Neural cell (in vitro differentiated cells): ENCODE measurements at regions not wholly inside any gene's neighbourhood (a gene's known extent, or its start where the extent isn't known, plus 50 kb on each side); places are given as distances from the start of the nearest gene placed in this dataset.

Source experiments
- EP300 ChIP-seq: fragments of 450-650 bp; conservative IDR thresholded peaks from 2 replicates; pipeline ENCODE4 v1.6.1; 2014; ENCODE audit warnings: antibody characterized with exemption, mild to moderate bottlenecking, moderate library complexity; ENCODE audit not compliant: poor library complexity, severe bottlenecking
- EZH2 ChIP-seq: fragments of 200-600, 300-800 bp; shearing (Covaris generic), sonication (generic); IDR thresholded peaks from 2 replicates; pipeline ENCODE4 v1.6.1; 2014; ENCODE audit warnings: antibody characterized with exemption, low read length, borderline replicate concordance, mild to moderate bottlenecking; ENCODE audit not compliant: insufficient read depth, poor library complexity, severe bottlenecking
- MXI1 ChIP-seq: fragments of 450-650 bp; conservative IDR thresholded peaks from 2 replicates; pipeline ENCODE4 v1.6.1; 2014; ENCODE audit warnings: antibody characterized with exemption, mild to moderate bottlenecking; ENCODE audit not compliant: poor library complexity, severe bottlenecking
- POLR2AphosphoS5 ChIP-seq: IDR thresholded peaks from 2 replicates; pipeline ENCODE4 v1.6.1; 2012
- RAD21 ChIP-seq: fragments of 450-650 bp; conservative IDR thresholded peaks from 2 replicates; pipeline ENCODE4 v1.6.1; 2014; ENCODE audit warnings: antibody characterized with exemption, mild to moderate bottlenecking, moderate library complexity
- SMC3 ChIP-seq: fragments of 450-650 bp; conservative IDR thresholded peaks from 2 replicates; pipeline ENCODE4 v1.6.1; 2014; ENCODE audit warnings: antibody characterized with exemption, mild to moderate bottlenecking, moderate library complexity; ENCODE audit not compliant: poor library complexity
- TAF1 ChIP-seq: IDR thresholded peaks from 2 replicates; pipeline ENCODE4 v1.6.1; 2012; ENCODE audit warnings: low read depth
- TF ChIP-seq, protein P1 (sequence below): fragments of 450-650 bp; IDR thresholded peaks from 2 replicates; pipeline ENCODE4 v1.5.1; 2014; ENCODE audit warnings: antibody characterized with exemption, mild to moderate bottlenecking, moderate library complexity; ENCODE audit not compliant: poor library complexity, severe bottlenecking
- TF ChIP-seq, protein P2 (sequence below): IDR thresholded peaks from 2 replicates; pipeline ENCODE4 v1.6.1; 2012; ENCODE audit warnings: borderline replicate concordance

DNA sequence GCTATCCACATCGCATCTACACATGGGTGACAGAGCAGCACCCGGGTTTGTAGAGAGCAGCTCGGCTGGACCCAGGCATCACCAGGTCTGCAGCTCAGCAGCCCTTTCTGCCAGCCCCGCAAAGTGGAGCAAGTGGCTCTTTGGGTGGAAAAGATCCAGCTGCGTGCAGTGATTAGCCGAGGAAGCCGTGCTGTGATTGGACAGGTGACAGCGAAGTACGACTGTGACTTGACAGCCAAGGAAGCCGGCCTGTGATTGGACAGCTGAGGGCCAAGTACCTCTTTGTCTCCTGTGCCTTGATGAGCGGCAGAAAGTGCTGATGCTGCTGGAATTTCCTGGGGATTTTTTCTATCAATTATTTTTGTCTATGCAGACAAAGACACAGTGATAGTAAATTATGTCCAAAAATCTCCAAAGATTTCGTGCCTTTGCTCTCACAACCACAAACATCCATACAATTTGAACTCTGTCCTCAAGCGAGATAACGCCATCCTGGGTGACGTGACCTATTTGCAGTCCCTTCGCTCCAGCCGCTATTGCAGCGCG, 62.3 kb upstream of the GPR31 start:
- TF ChIP-seq, protein P1, sequence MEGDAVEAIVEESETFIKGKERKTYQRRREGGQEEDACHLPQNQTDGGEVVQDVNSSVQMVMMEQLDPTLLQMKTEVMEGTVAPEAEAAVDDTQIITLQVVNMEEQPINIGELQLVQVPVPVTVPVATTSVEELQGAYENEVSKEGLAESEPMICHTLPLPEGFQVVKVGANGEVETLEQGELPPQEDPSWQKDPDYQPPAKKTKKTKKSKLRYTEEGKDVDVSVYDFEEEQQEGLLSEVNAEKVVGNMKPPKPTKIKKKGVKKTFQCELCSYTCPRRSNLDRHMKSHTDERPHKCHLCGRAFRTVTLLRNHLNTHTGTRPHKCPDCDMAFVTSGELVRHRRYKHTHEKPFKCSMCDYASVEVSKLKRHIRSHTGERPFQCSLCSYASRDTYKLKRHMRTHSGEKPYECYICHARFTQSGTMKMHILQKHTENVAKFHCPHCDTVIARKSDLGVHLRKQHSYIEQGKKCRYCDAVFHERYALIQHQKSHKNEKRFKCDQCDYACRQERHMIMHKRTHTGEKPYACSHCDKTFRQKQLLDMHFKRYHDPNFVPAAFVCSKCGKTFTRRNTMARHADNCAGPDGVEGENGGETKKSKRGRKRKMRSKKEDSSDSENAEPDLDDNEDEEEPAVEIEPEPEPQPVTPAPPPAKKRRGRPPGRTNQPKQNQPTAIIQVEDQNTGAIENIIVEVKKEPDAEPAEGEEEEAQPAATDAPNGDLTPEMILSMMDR = no peak
- TF ChIP-seq EZH2 (no peak), POLR2AphosphoS5 (no peak), TAF1 (no peak), EP300 (no peak), MXI1 (no peak), SMC3 (no peak), RAD21 (no peak)
- TF ChIP-seq, protein P2, sequence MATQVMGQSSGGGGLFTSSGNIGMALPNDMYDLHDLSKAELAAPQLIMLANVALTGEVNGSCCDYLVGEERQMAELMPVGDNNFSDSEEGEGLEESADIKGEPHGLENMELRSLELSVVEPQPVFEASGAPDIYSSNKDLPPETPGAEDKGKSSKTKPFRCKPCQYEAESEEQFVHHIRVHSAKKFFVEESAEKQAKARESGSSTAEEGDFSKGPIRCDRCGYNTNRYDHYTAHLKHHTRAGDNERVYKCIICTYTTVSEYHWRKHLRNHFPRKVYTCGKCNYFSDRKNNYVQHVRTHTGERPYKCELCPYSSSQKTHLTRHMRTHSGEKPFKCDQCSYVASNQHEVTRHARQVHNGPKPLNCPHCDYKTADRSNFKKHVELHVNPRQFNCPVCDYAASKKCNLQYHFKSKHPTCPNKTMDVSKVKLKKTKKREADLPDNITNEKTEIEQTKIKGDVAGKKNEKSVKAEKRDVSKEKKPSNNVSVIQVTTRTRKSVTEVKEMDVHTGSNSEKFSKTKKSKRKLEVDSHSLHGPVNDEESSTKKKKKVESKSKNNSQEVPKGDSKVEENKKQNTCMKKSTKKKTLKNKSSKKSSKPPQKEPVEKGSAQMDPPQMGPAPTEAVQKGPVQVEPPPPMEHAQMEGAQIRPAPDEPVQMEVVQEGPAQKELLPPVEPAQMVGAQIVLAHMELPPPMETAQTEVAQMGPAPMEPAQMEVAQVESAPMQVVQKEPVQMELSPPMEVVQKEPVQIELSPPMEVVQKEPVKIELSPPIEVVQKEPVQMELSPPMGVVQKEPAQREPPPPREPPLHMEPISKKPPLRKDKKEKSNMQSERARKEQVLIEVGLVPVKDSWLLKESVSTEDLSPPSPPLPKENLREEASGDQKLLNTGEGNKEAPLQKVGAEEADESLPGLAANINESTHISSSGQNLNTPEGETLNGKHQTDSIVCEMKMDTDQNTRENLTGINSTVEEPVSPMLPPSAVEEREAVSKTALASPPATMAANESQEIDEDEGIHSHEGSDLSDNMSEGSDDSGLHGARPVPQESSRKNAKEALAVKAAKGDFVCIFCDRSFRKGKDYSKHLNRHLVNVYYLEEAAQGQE = no peak
